ENCODE measurements at regions not wholly inside any gene's neighbourhood (a gene's known extent, or its start where the extent isn't known, plus 50 kb on each side); places are given as distances from the start of the nearest gene placed in this dataset.

GRCh38 chr7:67552738-67553137 is 556.1 kb downstream of the TYW1 start:
- Histone ChIP-seq H3K4me1 (ENCODE audit: control insufficient read depth, insufficient read depth, low read length) (no peaks in the 10 kb centered on the region), H3K4me3 (ENCODE audit: low read depth, low read length) (no peak overlapping the region), H3K27ac (ENCODE audit: extremely low read depth, low read depth, low read length) (no peak overlapping the region), H3K36me3 (ENCODE audit: control insufficient read depth in 2 of 2, insufficient read depth in 1 of 2, low read length in 2 of 2) (no peaks in the 10 kb centered on the region), H3K9me3 (ENCODE audit: control insufficient read depth, insufficient read depth, low read depth, low read length) (no peaks in the 10 kb centered on the region)
- ChIA-PET CTCF (no interaction called here), POLR2A (no interaction called here)
- TF ChIP-seq ZBTB7A (tag by site-specific recombination; IDR thresholded peaks at IDR 0.05; ENCODE audit: low read depth) = no peak
- no peak for TF ChIP-seq ZIC2 (tag by site-specific recombination; IDR thresholded peaks at IDR 0.05)
- TF ChIP-seq ZNF214 (tag by site-specific recombination; IDR thresholded peaks at IDR 0.05; ENCODE audit: borderline replicate concordance) = no peak
- TF ChIP-seq YY1 (tag by site-specific recombination; IDR thresholded peaks at IDR 0.05) = no peak
- TF ChIP-seq ZNF19 (tag by site-specific recombination; IDR thresholded peaks at IDR 0.05; ENCODE audit: low read depth) = no peak
- no peak for TF ChIP-seq ZBTB10 (tag by site-specific recombination; IDR thresholded peaks at IDR 0.05)
- no peak for TF ChIP-seq ZNF677 (tag by site-specific recombination; IDR thresholded peaks at IDR 0.05)
- no peak for TF ChIP-seq ZNF202 (tag by site-specific recombination; IDR thresholded peaks at IDR 0.05; ENCODE audit: borderline replicate concordance)
- no peak for TF ChIP-seq ZNF621 (tag by site-specific recombination; IDR thresholded peaks at IDR 0.05)
- no peak for TF ChIP-seq ZNF76 (tag by site-specific recombination; IDR thresholded peaks at IDR 0.05; ENCODE audit: borderline replicate concordance, low read depth)
- TF ChIP-seq ZNF664 (tag by site-specific recombination; IDR thresholded peaks at IDR 0.05) = no peak
- TF ChIP-seq ZNF175 (tag by site-specific recombination; IDR thresholded peaks at IDR 0.05) = no peak
- no peak for TF ChIP-seq ZNF391 (tag by site-specific recombination; IDR thresholded peaks at IDR 0.05; ENCODE audit: borderline replicate concordance, low read depth)

GRCh38 chr7:67553378-67553777 is 556.7 kb downstream of the TYW1 start:
- ChIA-PET CTCF (interaction anchor here (0.6 kb wide), 1 partner anchor 71 kb away, joined by 3 read pairs; no protein-coding TSS in a partner anchor), POLR2A (no interaction called here)
- no peaks in the 10 kb centered on the region for H3K9me3 ChIP-seq (ENCODE audit: control insufficient read depth, insufficient read depth, low read depth, low read length)
- no peak overlapping the region for H3K27ac ChIP-seq (ENCODE audit: extremely low read depth, low read depth, low read length)
- TF ChIP-seq ZNF140 (tag by site-specific recombination; IDR thresholded peaks at IDR 0.05) (no peak), ZNF514 (tag by site-specific recombination; IDR thresholded peaks at IDR 0.05) (no peak), ZFP69B (tag by site-specific recombination; IDR thresholded peaks at IDR 0.05) (no peak), KLF8 (tag by site-specific recombination; IDR thresholded peaks at IDR 0.05) (no peak)
- H3K36me3 ChIP-seq (ENCODE audit: control insufficient read depth in 2 of 2, insufficient read depth in 1 of 2, low read length in 2 of 2) = no peaks in the 10 kb centered on the region
- no peaks in the 10 kb centered on the region for H3K4me1 ChIP-seq (ENCODE audit: control insufficient read depth, insufficient read depth, low read length)
- no peak overlapping the region for H3K4me3 ChIP-seq (ENCODE audit: low read depth, low read length)

- ChIA-PET POLR2A (no interaction called here), CTCF (interaction anchor here (0.6 kb wide), 1 partner anchor 50 kb away, joined by 5 read pairs; no protein-coding TSS in a partner anchor)
- Histone ChIP-seq H3K36me3 (ENCODE audit: control insufficient read depth in 2 of 2, insufficient read depth in 1 of 2, low read length in 2 of 2) (no peaks in the 10 kb centered on the region), H3K27ac (ENCODE audit: extremely low read depth, low read depth, low read length) (no peak overlapping the region), H3K4me1 (ENCODE audit: control insufficient read depth, insufficient read depth, low read length) (no peaks in the 10 kb centered on the region), H3K4me3 (ENCODE audit: low read depth, low read length) (no peak overlapping the region), H3K9me3 (ENCODE audit: control insufficient read depth, insufficient read depth, low read depth, low read length) (no peaks in the 10 kb centered on the region; the same call in 1 of the 2 replicates)
- no peak for TF ChIP-seq ZBTB1 (tag by site-specific recombination; IDR thresholded peaks at IDR 0.05)
- TF ChIP-seq ZNF324 (tag by site-specific recombination; IDR thresholded peaks at IDR 0.05) = no peak
- no peak for TF ChIP-seq ZBTB49 (tag by site-specific recombination; IDR thresholded peaks at IDR 0.05; ENCODE audit: low read depth)
- TF ChIP-seq TCF7L2 (IDR thresholded peaks at IDR 0.05; ENCODE audit: borderline replicate concordance, low read depth, low read length) = no peak
- no peak for TF ChIP-seq ZNF211 (tag by site-specific recombination; IDR thresholded peaks at IDR 0.05; ENCODE audit: low read depth)
- TF ChIP-seq ZNF645 (tag by site-specific recombination; IDR thresholded peaks at IDR 0.05) = no peak
- no peak for TF ChIP-seq ZNF488 (tag by site-specific recombination; IDR thresholded peaks at IDR 0.05)
- TF ChIP-seq ZNF555 (tag by site-specific recombination; conservative IDR thresholded peaks at IDR 0.05) = no peak
- TF ChIP-seq ZNF777 (tag by site-specific recombination; IDR thresholded peaks at IDR 0.05; ENCODE audit: borderline replicate concordance) = no peak
These were observed 558.4 kb downstream of the TYW1 start for GRCh38 chr7:67554986-67555385.

Measured in HEK293 (cell line).